SKM-1 treated with dmso at 0.1 percent for 144 hours (cell line): ENCODE measurements at regions not wholly inside any gene's neighbourhood (a gene's known extent, or its start where the extent isn't known, plus 50 kb on each side); places are given as distances from the start of the nearest gene placed in this dataset.

Source experiments
- DNase-seq: peaks from one replicate; lab custom pipeline; 2025; ENCODE audit not compliant: unreplicated experiment; lab: John Stamatoyannopoulos, UW

DNA sequence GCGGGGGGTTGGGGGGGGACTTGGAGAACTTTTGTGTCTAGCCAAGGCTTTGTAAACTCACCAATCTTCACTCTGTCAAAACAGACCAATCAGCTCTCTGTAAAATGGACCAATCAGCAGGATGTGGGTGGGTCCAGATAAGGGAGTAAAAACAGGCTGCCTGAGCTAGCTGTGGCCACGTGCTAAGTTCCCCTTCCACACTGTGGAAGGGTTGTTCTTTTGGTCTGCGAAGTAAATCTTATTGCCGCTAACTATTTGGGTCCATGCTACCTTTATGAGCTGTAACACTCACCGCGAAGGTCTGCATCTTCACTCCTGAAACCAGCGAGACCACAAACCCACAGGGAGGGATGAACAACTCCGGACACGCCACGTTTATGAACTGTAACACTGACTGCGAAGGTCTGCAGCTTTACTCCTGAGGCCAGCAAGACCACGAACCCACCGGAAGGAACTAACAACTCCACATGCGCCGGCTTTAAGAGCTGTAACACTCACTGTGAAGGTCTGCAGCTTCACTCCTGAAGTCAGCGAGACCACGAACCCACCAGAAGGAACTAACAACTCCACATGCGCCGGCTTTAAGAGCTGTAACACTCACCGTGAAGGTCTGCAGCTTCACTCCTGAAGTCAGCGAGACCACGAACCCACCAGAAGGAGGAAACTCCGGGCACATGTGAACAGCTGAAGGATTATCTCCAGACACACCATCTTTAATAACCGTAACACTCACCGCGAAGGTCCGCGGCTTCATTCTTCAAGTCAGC lies 186.6 kb downstream of the ID4 start:
- peak; percentile 7 for DNase-seq

DNA sequence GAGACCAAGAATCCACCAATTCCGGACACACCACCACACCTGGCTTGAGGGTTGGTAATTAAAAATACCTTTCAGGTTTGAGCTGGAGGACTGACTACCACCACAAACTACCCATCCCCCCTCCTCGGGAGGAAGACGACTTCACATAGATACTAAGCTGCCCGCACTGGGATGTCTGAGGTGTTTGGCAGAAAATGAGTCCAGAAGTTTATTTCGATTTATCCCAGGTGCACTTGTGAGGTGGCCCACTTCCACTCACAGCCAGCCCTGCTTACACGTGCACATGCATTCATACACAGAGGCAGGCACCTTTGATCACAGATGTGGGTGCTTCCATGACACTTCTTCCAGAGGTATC lies 187.1 kb downstream of the ID4 start:
- DNase-seq = no peak

DNA sequence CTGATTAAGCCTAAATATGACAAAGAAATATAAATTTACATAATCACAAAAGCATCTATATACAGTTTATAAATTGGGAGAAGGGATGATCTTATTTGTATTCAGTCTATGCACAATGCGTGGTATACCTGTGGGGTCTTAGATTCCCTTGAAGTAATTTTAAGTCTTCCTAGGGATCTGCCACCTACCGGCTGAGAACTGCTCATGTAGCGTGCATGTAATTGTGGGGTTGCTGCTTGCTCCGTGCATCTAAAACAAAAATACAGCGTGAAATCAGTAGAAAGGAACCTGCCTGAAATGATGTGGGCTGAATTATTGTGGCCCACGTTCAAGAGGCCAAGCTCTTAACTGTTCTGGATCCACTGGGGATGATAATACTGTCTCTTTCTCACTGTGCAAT lies 187.3 kb downstream of the MBOAT1 start:
- DNase-seq = no peak

DNA sequence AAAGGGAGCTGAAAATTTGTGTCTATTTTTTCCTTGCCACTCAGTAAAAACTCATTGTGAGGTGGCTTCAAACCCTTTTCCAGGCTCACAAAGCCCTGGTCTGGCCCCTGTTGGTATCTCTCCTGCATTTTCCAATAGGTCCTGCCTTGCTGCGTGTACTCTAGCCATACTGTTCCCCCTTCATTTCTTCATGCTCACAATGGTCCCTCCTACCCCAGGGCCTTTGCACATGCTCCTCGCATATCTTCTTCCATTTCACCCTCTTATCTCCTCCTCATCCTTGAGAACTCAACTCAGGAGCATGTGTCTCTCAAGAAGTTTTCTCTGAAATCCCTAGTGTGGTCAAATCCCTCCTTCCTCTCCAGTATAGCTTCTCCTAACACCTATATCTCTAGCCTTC lies 186.6 kb downstream of the MBOAT1 start:
- no peak for DNase-seq

DNA sequence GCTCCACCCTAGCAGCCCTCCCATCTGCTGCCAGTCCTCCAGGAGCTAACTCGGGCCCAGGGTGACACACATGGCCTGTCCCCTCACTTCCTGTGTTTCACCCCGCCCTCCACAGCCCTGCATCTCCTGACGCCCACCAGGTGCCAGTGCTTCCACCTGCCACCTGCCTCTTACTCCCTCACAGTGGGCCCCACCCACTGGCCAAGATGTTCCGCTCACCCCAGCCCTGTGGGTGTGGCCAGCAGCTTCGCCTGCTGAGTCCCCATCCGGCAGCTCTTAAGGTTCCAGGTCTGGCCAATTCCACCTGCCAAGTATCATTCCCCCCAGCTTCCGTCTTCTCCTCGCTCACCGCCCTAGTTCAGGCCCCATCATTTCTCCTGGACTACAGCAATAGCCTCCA lies 184.1 kb downstream of the MBOAT1 start:
- no peak for DNase-seq

DNA sequence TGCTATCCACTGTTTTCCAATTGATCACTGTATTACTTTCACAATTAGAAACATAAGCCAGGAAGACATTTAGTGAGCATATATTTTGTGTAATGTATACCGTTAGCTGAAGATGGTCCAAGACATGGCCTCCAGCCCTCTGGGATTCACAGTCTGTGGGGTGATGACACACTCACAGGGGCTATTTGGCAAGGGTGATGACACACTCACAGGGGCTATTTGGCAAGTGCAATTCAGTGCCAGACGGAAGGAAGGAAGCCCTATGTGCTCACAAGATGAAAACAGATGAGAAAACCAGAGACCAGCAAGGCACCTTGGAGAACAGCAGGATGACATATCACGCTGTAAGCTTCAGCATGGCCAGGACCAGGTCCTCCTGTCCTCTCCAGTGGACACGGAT lies 183.7 kb downstream of the MBOAT1 start:
- DNase-seq = no peak

DNA sequence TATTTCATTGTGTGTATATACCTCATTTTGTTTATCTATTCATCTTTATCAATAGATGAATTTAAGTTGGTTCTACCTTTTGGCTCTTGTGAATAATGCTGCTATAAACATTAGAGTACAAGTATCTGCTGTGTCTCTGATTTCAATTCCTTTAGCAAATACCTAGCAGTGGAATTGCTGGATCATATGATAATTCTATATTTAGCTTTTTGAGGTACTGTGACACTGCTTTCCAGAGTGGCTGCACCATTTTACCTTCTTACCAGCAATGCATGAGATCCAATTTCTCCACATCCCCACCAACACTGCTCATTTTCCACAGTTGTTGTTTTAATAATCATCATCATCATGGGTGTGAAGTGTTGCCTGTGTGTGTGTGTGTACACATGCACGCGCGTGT lies 182.3 kb downstream of the MBOAT1 start:
- no peak for DNase-seq

DNA sequence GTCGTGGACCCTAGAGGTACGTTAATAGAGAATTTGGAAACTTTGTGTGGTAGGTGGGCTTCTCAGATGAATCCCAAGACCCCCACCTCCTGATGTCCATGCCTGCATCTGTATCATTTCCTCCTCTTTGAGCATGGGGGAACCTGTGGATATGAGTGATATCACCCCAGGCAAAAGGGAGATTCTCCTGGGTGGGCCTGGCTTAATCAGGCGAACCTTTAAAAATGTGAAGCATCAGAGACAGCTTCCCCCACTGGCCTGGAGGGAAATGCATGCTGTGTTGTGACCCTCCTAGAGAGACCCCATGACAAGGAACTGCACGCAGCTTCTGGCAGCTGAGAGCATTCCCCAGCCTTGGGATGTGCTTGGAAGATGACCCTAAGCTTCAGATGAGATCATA lies 180.9 kb downstream of the MBOAT1 start:
- no peak for DNase-seq

DNA sequence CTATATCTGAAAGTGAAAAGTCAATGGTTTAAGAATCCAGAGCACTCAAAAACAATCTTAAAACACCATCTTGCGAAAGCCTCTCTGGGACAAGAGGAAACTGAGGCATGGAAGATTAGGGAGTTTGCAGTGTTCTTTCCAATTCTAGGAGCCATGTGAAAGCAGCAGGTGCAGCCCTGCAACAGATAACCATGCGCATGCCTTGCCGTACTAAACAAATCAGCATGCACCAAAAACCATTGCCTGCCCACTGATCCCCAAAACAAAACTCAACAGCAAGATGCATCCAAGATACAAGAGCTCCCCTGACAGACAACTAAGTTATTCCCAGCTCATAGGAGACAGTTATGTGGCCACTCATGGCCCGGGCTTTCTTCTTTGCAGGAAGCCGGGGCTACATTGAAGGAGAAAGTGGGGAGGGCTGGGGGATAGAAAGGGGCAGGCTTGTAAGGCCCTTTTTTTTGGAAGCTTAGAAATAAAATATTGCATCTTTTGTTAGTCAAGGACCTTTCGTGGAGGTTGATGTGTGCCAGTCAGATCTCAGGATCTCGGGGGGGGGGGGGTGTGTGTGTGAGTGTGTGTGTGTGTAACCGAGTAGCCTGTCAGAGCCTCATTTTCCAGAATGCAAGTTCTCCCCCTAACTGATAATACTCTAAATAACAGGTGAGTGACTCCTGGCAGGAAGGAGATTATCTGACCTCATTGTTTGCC lies 178.4 kb downstream of the MBOAT1 start:
- DNase-seq = no peak

DNA sequence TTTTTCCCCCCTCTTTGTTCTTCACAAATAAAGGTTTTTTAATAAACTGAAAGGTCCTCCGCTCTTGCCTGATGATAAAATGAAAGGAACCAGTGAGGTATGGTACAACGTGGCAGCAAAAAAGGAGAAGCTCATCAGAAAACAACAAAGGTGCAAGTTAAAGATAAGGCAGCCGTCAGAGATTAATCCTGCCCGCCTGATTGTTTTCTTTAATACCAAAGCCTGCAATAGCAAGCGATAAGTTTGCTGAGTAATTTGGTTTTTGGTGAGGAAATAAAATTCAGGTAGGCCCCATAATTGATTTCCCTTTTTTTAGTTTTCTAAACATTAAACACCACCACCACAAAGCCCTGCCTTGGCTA lies 177.9 kb downstream of the MBOAT1 start:
- DNase-seq = no peak

DNA sequence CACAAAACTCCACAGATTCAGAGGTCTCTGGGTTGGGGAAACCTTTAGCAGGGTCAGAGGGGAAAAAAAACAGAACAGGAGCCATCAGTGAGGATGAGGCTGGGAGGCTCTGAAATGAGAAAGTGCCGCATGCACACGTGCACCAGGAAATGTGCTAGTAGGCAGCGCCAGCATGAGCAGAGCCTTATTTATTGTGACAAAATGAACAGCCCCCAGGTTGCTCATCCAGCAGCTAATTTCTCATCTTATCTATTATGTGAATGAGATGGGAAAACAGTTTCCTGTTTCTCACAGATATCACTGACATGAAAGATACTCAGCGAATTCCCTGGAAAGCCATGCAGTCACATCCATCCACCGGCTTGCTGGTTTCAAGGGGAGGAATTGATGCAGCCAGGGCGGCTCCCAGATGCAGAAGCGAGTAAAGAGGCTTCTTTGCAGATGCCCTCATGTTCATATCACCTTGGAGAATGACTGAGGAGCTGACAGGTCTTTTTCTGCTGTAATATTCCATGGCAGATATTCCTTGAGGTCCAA lies 176.1 kb downstream of the MBOAT1 start:
- no peak for DNase-seq

DNA sequence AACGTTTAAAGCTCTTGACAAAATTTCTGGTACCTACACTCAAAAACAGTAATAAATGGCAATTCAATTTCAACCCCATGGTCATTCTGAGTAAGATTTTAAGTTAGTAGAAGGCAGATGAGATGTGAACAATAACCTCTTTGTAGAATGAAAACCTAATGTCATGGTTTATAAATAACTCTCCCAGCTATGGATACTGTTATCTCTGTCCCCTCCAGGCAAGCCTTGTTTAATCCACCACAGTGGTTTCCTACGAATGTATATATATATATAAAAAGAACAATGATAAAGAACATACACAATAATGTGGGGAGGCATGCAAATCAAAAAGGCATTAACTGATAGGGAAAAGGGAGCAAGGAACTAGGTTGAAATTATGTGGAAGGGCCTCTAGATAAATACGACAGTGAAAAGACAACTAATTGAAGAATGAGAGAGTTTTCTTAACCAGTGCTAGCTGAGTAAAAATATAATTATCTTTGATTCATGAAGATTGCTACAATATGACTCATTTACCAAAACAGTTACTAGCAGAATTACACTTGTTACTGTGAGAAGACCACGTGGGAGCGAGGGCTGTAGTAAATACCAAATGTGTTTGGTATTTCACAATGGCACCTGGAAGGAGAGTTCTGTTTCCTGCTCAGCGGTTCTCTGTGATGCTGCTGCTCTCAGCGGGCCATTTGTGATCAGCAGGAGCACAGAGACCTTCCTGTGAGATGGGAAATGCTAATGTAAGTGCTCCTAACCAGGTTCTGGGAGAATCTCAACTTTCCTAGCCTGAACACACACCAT lies 173.7 kb downstream of the MBOAT1 start:
- DNase-seq = no peak

DNA sequence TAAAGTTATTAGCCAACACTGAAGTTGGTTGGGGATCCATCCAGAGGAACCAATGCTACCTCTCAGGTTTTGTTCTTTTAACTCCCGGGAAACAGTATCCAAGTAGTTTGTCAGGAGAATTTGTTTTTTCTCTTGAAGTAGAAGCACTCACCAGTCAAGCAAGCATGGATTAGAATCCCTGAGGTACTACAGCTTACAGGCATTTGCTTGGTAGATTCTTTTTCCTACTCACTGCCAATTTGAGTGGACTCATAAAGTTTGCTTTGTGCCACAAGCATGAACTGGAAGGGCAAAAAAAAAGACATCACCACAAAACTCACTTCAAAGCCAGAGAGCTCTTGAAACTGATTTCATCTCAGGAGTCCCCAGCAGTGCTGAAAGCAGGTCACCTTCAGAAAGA lies 167.4 kb downstream of the MBOAT1 start:
- DNase-seq = no peak
